WTC11 (cell line): ENCODE measurements at regions not wholly inside any gene's neighbourhood (a gene's known extent, or its start where the extent isn't known, plus 50 kb on each side); places are given as distances from the start of the nearest gene placed in this dataset.
"Not testable (repeated sequence)": the region's sequence is repeated elsewhere in the genome, so short reads cannot be mapped to it uniquely, and the experiment has no call there.

Source experiments
- ATAC-seq: fragments of 200-7000 bp; cut with Tn5 transposase; 2 replicates; pipeline ENCODE4 v1.10.0; 2021; ENCODE audit warnings: mild to moderate bottlenecking, moderate library complexity
- CTCF ChIA-PET: fragments of 300-600 bp; sonication (Branson Sonifier 250); formaldehyde crosslinking; loops from one replicate; lab custom pipeline; 2021; ENCODE audit warnings: antibody characterized with exemption; lab: Charles Lee
- POLR2A ChIA-PET: fragments of 350-600 bp; sonication (Branson Sonifier 250); formaldehyde crosslinking; loops from one replicate; lab custom pipeline; 2021; ENCODE audit warnings: antibody characterized with exemption; lab: Charles Lee
- DNase-seq: peaks from one replicate; pipeline ENCODE4 v3.0.0; 2021; ENCODE audit warnings: low spot score
- H3K27ac Mint-ChIP-seq: 2 replicates; pipeline ENCODE4 v1.8.0; 2021; ENCODE audit warnings: mixed read lengths
- H3K27me3 Mint-ChIP-seq: 2 replicates; pipeline ENCODE4 v1.8.0; 2021; ENCODE audit warnings: low read depth, mild to moderate bottlenecking, moderate library complexity, mixed read lengths
- H3K36me3 Mint-ChIP-seq: 2 replicates; pipeline ENCODE4 v1.8.0; 2021; ENCODE audit warnings: mixed read lengths
- H3K4me1 Mint-ChIP-seq: 2 replicates; pipeline ENCODE4 v1.8.0; 2022; ENCODE audit warnings: mixed read lengths
- H3K4me3 Mint-ChIP-seq: 2 replicates; pipeline ENCODE4 v1.8.0; 2021; ENCODE audit warnings: mild to moderate bottlenecking, moderate library complexity, mixed read lengths
- H3K9me3 Mint-ChIP-seq: 2 replicates; pipeline ENCODE4 v1.8.0; 2021; ENCODE audit warnings: mixed read lengths
- CREB1 ChIP-seq: sonication (generic); formaldehyde crosslinking; IDR thresholded peaks from 2 replicates; pipeline ENCODE4 v1.8.0; 2023; ENCODE audit warnings: mild to moderate bottlenecking, missing genetic modification reagents
- ETV6 ChIP-seq: sonication (generic); formaldehyde crosslinking; IDR thresholded peaks from 2 replicates; pipeline ENCODE4 v1.8.1; 2022; ENCODE audit warnings: mild to moderate bottlenecking, missing genetic modification reagents
- FOXJ3 ChIP-seq: sonication (generic); formaldehyde crosslinking; IDR thresholded peaks from 2 replicates; pipeline ENCODE4 v1.9.0; 2021; ENCODE audit warnings: missing genetic modification reagents, mild to moderate bottlenecking, borderline replicate concordance
- GABPB1 ChIP-seq: sonication (generic); formaldehyde crosslinking; IDR thresholded peaks from 2 replicates; pipeline ENCODE4 v1.8.1; 2023; ENCODE audit warnings: mild to moderate bottlenecking, missing genetic modification reagents
- GRHL2 ChIP-seq: fragments of 250-450 bp; sonication (Bioruptor Pico); IDR thresholded peaks from 2 replicates; pipeline ENCODE4 v1.8.0; 2022; ENCODE audit warnings: mild to moderate bottlenecking, moderate library complexity; ENCODE audit not compliant: insufficient replicate concordance, severe bottlenecking
- JUN ChIP-seq: sonication (generic); formaldehyde crosslinking; IDR thresholded peaks from 2 replicates; pipeline ENCODE4 v1.8.0; 2023; ENCODE audit warnings: mild to moderate bottlenecking, missing genetic modification reagents
- NR3C1 ChIP-seq: sonication (generic); formaldehyde crosslinking; conservative IDR thresholded peaks from 2 replicates; pipeline ENCODE4 v1.8.1; 2023; ENCODE audit warnings: low read depth, mild to moderate bottlenecking, missing genetic modification reagents
- SMAD4 ChIP-seq: sonication (generic); formaldehyde crosslinking; IDR thresholded peaks from 2 replicates; pipeline ENCODE4 v1.8.0; 2022; ENCODE audit warnings: mild to moderate bottlenecking, missing genetic modification reagents
- SP1 ChIP-seq: sonication (generic); formaldehyde crosslinking; conservative IDR thresholded peaks from 2 replicates; pipeline ENCODE4 v1.8.1; 2022; ENCODE audit warnings: missing genetic modification reagents
- TEAD1 ChIP-seq: sonication (generic); formaldehyde crosslinking; IDR thresholded peaks from 2 replicates; pipeline ENCODE4 v1.8.0; 2022; ENCODE audit warnings: mild to moderate bottlenecking, missing genetic modification reagents
- TEAD4 ChIP-seq: sonication (generic); formaldehyde crosslinking; IDR thresholded peaks from 2 replicates; pipeline ENCODE4 v1.8.0; 2022; ENCODE audit warnings: mild to moderate bottlenecking, missing genetic modification reagents
- ZNF138 ChIP-seq: sonication (generic); formaldehyde crosslinking; conservative IDR thresholded peaks from 2 replicates; pipeline ENCODE4 v1.8.1; 2022; ENCODE audit warnings: mild to moderate bottlenecking, moderate library complexity, missing genetic modification reagents
- ZNF263 ChIP-seq: sonication (generic); formaldehyde crosslinking; IDR thresholded peaks from 2 replicates; pipeline ENCODE4 v1.8.1; 2022; ENCODE audit warnings: low read depth, mild to moderate bottlenecking, moderate library complexity, missing genetic modification reagents
- ZNF416 ChIP-seq: fragments of 250-450 bp; sonication (Bioruptor Pico); IDR thresholded peaks from 2 replicates; pipeline ENCODE4 v1.9.0; 2021; ENCODE audit warnings: mild to moderate bottlenecking, inconsistent platforms
- TF ChIP-seq, protein P1 (sequence below): sonication (generic); formaldehyde crosslinking; IDR thresholded peaks from 2 replicates; pipeline ENCODE4 v1.8.1; 2022; ENCODE audit warnings: low read depth, mild to moderate bottlenecking, moderate library complexity, missing genetic modification reagents, borderline replicate concordance
- TF ChIP-seq, protein P2 (sequence below): fragments of 250-450 bp; sonication (Bioruptor Pico); IDR thresholded peaks from 2 replicates; pipeline ENCODE4 v1.9.0; 2021; ENCODE audit warnings: mild to moderate bottlenecking
- TF ChIP-seq, protein P3 (sequence below): sonication (generic); formaldehyde crosslinking; IDR thresholded peaks from 2 replicates; pipeline ENCODE4 v1.8.0; 2022; ENCODE audit warnings: mild to moderate bottlenecking, missing genetic modification reagents
- TF ChIP-seq, protein P4 (sequence below): fragments of 250-450 bp; sonication (Bioruptor Pico); conservative IDR thresholded peaks from 2 replicates; pipeline ENCODE4 v1.9.0; 2021; ENCODE audit warnings: mild to moderate bottlenecking
- TF ChIP-seq, protein P5 (sequence below): fragments of 250-450 bp; sonication (Bioruptor Pico); IDR thresholded peaks from 2 replicates; pipeline ENCODE4 v2.1.2; 2022; ENCODE audit warnings: mild to moderate bottlenecking, moderate library complexity

DNA sequence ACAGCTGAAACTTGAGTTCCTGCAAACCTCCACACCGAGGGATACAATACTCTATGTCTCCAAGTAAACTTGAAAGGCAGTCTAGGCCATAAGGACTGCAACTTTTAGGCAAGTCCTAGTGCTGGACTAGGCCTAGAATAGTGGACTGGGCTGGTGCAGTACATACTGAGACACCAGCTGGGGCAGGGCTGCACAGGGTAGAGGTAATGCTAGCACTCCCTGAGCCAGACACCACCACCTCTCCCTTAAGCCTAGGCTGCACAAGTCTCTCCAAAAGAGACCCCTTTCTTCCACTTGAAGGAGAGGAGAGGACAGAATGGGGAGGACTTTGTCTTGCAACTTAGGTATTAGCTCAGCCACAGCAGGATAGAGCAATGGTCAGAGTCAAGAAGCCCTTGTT, 65.7 kb upstream of the PTPRK start:
- ATAC-seq (no peak), DNase-seq (no peak)
- TF ChIP-seq NR3C1 (CRISPR knock-in tag) = no peak
- TF ChIP-seq SMAD4 (CRISPR knock-in tag) = no peak
- no peak for TF ChIP-seq JUN
- TF ChIP-seq TEAD4 (CRISPR knock-in tag) = no peak
- TF ChIP-seq, protein P1, sequence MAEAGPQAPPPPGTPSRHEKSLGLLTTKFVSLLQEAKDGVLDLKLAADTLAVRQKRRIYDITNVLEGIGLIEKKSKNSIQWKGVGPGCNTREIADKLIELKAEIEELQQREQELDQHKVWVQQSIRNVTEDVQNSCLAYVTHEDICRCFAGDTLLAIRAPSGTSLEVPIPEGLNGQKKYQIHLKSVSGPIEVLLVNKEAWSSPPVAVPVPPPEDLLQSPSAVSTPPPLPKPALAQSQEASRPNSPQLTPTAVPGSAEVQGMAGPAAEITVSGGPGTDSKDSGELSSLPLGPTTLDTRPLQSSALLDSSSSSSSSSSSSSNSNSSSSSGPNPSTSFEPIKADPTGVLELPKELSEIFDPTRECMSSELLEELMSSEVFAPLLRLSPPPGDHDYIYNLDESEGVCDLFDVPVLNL = no peak
- TF ChIP-seq, protein P2, sequence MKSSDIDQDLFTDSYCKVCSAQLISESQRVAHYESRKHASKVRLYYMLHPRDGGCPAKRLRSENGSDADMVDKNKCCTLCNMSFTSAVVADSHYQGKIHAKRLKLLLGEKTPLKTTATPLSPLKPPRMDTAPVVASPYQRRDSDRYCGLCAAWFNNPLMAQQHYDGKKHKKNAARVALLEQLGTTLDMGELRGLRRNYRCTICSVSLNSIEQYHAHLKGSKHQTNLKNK (CRISPR knock-in tag) = no peak
- TF ChIP-seq ZNF416 (CRISPR knock-in tag) = no peak
- TF ChIP-seq ZNF138 (CRISPR knock-in tag) = no peak
- no peak for TF ChIP-seq CREB1 (CRISPR knock-in tag)
- TF ChIP-seq FOXJ3 (CRISPR knock-in tag) = no peak
- TF ChIP-seq, protein P3, sequence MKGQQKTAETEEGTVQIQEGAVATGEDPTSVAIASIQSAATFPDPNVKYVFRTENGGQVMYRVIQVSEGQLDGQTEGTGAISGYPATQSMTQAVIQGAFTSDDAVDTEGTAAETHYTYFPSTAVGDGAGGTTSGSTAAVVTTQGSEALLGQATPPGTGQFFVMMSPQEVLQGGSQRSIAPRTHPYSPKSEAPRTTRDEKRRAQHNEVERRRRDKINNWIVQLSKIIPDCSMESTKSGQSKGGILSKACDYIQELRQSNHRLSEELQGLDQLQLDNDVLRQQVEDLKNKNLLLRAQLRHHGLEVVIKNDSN (CRISPR knock-in tag) = no peak
- no peak for TF ChIP-seq GRHL2 (CRISPR knock-in tag)
- ChIA-PET CTCF (no interaction called here), POLR2A (no interaction called here)
- H3K4me1 Mint-ChIP-seq = peaks cover 18% of the 10 kb centered on the region
- H3K4me3 Mint-ChIP-seq = no peak overlapping the region
- H3K9me3 Mint-ChIP-seq = peaks cover 11% of the 10 kb centered on the region
- H3K27me3 Mint-ChIP-seq = no peaks in the 10 kb centered on the region
- H3K36me3 Mint-ChIP-seq = no peaks in the 10 kb centered on the region
- no peak overlapping the region for H3K27ac Mint-ChIP-seq

DNA sequence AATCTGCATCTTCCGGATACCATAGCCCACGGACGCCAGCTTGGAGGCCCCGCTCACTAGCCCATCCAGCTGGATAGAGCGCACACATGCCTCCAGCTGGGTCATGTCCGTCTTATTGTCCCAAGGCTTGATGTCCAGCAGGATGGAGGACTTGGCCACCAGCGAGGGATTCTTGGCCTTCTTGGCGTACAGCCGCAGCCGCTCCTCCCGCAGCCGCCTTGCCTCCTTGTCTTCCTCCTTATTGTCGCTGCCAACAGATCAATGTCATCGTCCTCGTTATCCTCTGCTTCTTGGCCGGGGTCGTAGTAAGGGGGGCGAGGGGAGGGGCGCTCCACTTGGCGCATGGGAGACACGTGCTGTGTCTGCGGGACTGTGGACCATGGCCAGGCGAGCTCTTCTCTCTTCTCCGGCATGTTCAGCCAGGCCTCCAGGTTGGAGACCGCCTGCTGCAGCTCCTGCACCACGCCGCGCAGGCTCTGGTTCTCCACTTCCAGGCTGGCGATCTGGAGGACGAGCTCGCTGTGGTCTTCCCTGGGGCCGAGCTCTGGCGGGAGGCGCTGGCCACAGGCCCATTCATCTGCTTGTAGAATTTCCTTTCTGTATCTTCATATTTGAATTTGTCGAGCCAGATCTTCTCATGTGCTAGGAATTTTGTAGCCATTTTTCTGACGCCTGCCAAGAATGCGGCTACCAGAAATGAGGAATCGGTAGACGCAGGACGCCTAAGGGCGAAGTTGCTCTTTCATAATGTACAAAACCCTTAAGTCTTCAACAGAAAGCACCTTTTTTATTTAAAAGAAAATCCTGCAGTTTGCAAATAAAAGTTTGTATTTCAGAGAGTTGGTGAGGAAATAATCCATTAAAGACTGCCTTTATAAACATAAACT, 60.1 kb upstream of the PTPRK start:
- Mint-ChIP-seq H3K4me1 (peaks cover 30% of the 10 kb centered on the region), H3K9me3 (no peaks in the 10 kb centered on the region), H3K4me3 (no peak overlapping the region), H3K27ac (no peak overlapping the region), H3K27me3 (no peaks in the 10 kb centered on the region; the same call in 1 of the 2 replicates), H3K36me3 (no peaks in the 10 kb centered on the region)
- ChIA-PET CTCF (no interaction called here), POLR2A (interaction anchor here (1.2 kb wide), 1 partner anchor 61 kb away, joined by 3 read pairs; the partner anchor contains the start of gene PTPRK)
- no peak for DNase-seq
- ATAC-seq = peak; percentile 83
- TF ChIP-seq SP1 (CRISPR knock-in tag) (no peak), TEAD1 (CRISPR knock-in tag) (no peak), ETV6 (CRISPR knock-in tag) (no peak), GABPB1 (CRISPR knock-in tag) (no peak), ZNF263 (CRISPR knock-in tag) (no peak)
- TF ChIP-seq, protein P4, sequence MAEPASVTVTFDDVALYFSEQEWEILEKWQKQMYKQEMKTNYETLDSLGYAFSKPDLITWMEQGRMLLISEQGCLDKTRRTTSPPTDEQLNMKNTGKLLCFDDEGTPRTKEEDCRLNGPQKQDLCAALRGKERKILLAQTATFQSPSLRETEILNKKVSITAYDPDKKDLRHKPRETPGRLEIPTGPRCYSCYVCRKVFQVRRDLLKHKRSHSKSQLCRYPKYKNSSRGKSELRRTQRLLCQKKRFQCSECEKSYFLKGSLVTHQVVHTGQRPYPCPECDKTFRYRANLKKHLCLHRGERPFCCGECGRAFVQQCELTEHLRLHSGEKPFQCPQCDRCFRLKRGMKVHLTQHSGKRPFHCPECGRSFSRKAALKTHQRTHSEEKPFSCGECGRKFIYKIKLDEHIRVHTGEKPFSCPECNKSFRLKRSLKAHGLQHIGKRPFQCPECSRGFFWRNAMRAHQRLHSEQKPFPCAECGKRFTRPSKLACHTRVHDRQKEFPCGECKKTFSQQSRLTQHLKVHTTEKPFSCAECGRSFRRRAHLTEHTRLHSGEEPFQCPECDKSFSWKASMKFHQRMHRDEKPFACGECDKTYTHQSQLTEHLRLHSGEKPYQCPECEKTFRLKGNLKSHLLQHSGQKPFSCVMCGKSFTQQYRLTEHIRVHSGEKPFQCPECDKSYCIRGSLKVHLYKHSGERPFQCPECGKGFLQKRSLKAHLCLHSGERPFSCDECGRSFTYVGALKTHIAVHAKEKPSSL (CRISPR knock-in tag) = no peak
- TF ChIP-seq, protein P5, sequence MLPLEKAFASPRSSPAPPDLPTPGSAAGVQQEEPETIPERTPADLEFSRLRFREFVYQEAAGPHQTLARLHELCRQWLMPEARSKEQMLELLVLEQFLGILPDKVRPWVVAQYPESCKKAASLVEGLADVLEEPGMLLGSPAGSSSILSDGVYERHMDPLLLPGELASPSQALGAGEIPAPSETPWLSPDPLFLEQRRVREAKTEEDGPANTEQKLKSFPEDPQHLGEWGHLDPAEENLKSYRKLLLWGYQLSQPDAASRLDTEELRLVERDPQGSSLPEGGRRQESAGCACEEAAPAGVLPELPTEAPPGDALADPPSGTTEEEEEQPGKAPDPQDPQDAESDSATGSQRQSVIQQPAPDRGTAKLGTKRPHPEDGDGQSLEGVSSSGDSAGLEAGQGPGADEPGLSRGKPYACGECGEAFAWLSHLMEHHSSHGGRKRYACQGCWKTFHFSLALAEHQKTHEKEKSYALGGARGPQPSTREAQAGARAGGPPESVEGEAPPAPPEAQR (CRISPR knock-in tag) = no peak

DNA sequence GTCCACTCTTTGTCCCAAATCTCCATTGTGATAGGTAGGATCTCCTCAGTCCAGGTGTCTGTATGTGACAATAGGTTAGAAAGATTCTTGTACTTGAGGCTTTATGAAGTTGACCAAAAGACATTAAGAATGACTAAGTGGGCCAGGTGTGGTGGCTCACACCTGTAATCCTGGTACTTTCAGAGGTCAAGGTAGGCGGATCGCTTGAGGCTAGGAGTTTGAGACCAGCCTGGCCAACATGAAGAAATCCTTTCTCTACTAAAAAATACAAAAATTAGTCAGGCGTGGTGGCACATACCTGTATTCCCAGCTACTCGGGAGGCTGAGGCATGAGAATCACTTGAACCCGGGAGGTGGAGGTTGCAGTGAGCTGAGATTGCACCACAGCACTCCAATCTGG, 54.9 kb upstream of the PTPRK start:
- not testable (repeated sequence) for ATAC-seq, DNase-seq, H3K27me3 Mint-ChIP-seq

More for the DNA sequence above, 54.9 kb upstream of the PTPRK start:
- POLR2A ChIA-PET, H3K27ac Mint-ChIP-seq, H3K9me3 Mint-ChIP-seq, H3K4me1 Mint-ChIP-seq, CTCF ChIA-PET, H3K4me3 Mint-ChIP-seq, H3K36me3 Mint-ChIP-seq: not testable (repeated sequence)
